CD14-positive monocyte (primary cell): ENCODE measurements at regions not wholly inside any gene's neighbourhood (a gene's known extent, or its start where the extent isn't known, plus 50 kb on each side); places are given as distances from the start of the nearest gene placed in this dataset.

ENCODE experiments used
- DNase-seq, 3 donors: peaks; one replicate each; pipeline ENCODE4 v3.0.0-alpha.2; 2011 to 2022
- H2AFZ ChIP-seq: 2 replicates; pipeline ENCODE4 v1.6.0; 2012; ENCODE audit warnings: mild to moderate bottlenecking, low read depth, low read length, inconsistent platforms; ENCODE audit not compliant: insufficient read depth, poor library complexity, severe bottlenecking
- H3K27ac ChIP-seq, 2 donors: 1 replicate in 1 of 2; 2 replicates in 1 of 2; pipeline ENCODE4 v1.5.1; 2012 to 2013; ENCODE audit warnings: low read length in 2 of 2, control low read depth in 1 of 2, inconsistent platforms in 1 of 2, low read depth in 1 of 2, mild to moderate bottlenecking in 1 of 2
- H3K27me3 ChIP-seq, 2 donors: one replicate each; pipeline versions ENCODE4 v1.6.0 to v1.6.1; 2011 to 2013; ENCODE audit warnings: low read length in 2 of 2; ENCODE audit not compliant: control insufficient read depth in 2 of 2, insufficient read depth in 2 of 2
- H3K36me3 ChIP-seq, 2 donors: replicated peaks in 1 of 2; 1 replicate in 1 of 2; 2 replicates in 1 of 2; pipeline versions ENCODE4 v1.5.1 to v1.6.1; 2012 to 2013; ENCODE audit warnings: low read length in 2 of 2, control low read depth in 1 of 2, inconsistent platforms in 1 of 2, mild to moderate bottlenecking in 1 of 2; ENCODE audit not compliant: insufficient read depth in 2 of 2, control insufficient read depth in 1 of 2
- H3K4me1 ChIP-seq, 2 donors: 1 replicate in 1 of 2; 2 replicates in 1 of 2; pipeline versions ENCODE4 v1.5.1 to v1.6.1; 2012 to 2013; ENCODE audit warnings: low read length in 2 of 2, control low read depth in 1 of 2, inconsistent platforms in 1 of 2, mild to moderate bottlenecking in 1 of 2, moderate library complexity in 1 of 2; ENCODE audit not compliant: insufficient read depth in 2 of 2, control insufficient read depth in 1 of 2
- H3K4me2 ChIP-seq: replicated peaks from 2 replicates; pipeline ENCODE3; 2012; ENCODE audit warnings: low read length, moderate library complexity, mild to moderate bottlenecking; ENCODE audit not compliant: poor library complexity, severe bottlenecking; ENCODE audit errors: extremely low read depth
- H3K4me3 ChIP-seq, 3 experiments: fragments of 200-600 bp in 1 of 3; sonication (generic) in 1 of 3; replicated peaks in 1 of 3; 1 replicate in 2 of 3; 2 replicates in 1 of 3; pipeline ENCODE4 v1.5.1; 2011 to 2013; ENCODE audit warnings: low read length in 3 of 3, mild to moderate bottlenecking in 3 of 3, control low read depth in 2 of 3, low read depth in 2 of 3, inconsistent platforms in 1 of 3, moderate library complexity in 1 of 3
- H3K79me2 ChIP-seq: 2 replicates; pipeline ENCODE4 v1.6.0; 2012; ENCODE audit warnings: mild to moderate bottlenecking, control low read depth, inconsistent platforms, low read length, moderate library complexity; ENCODE audit not compliant: insufficient read depth
- H3K9ac ChIP-seq: 2 replicates; pipeline ENCODE4 v1.6.0; 2017; ENCODE audit warnings: low read length, mild to moderate bottlenecking; ENCODE audit not compliant: insufficient read depth, poor library complexity, severe bottlenecking
- H3K9me3 ChIP-seq, 2 donors: replicated peaks in 1 of 2; 1 replicate in 1 of 2; 2 replicates in 1 of 2; pipeline versions ENCODE4 v1.5.1 to v1.6.1; 2012 to 2013; ENCODE audit warnings: low read length in 2 of 2, control low read depth in 1 of 2; ENCODE audit not compliant: control insufficient read depth in 1 of 2, insufficient read depth in 1 of 2
- H4K20me1 ChIP-seq: 2 replicates; pipeline ENCODE4 v1.6.0; 2012; ENCODE audit warnings: mild to moderate bottlenecking, low read length, control low read depth, moderate library complexity; ENCODE audit not compliant: insufficient read depth
- H3K27ac Mint-ChIP-seq, 7 donors: one replicate each; pipeline ENCODE4 v1.8.0; 2020; ENCODE audit warnings: mild to moderate bottlenecking in 7 of 7, mixed read lengths in 7 of 7, moderate library complexity in 6 of 7, inconsistent platforms in 2 of 7
- H3K27me3 Mint-ChIP-seq, 3 donors: one replicate each; pipeline ENCODE4 v1.8.0; 2021 to 2022; ENCODE audit warnings: low read depth in 3 of 3, mild to moderate bottlenecking in 3 of 3, mixed read lengths in 3 of 3, moderate library complexity in 3 of 3, inconsistent platforms in 1 of 3
- H3K36me3 Mint-ChIP-seq, 2 donors: one replicate each; pipeline ENCODE4 v1.8.0; 2020; ENCODE audit warnings: mixed read lengths in 2 of 2, inconsistent platforms in 1 of 2, mild to moderate bottlenecking in 1 of 2
- H3K4me1 Mint-ChIP-seq: one replicate; pipeline ENCODE4 v1.8.0; 2020; ENCODE audit warnings: mild to moderate bottlenecking, mixed read lengths
- H3K4me3 Mint-ChIP-seq, 2 donors: one replicate each; pipeline ENCODE4 v1.8.0; 2020; ENCODE audit warnings: mild to moderate bottlenecking in 2 of 2, mixed read lengths in 2 of 2, moderate library complexity in 1 of 2
- H3K9me3 Mint-ChIP-seq, 7 donors: one replicate each; pipeline ENCODE4 v1.8.0; 2020 to 2022; ENCODE audit warnings: mixed read lengths in 7 of 7, mild to moderate bottlenecking in 6 of 7, moderate library complexity in 6 of 7, inconsistent platforms in 2 of 7
- WGBS: methylation state at CpG from one replicate; pipeline ENCODE4 v1.1.5; 2013; ENCODE audit warnings: missing lambda C conversion rate; ENCODE audit not compliant: insufficient coverage; 5-methylcytosine and 5-hydroxymethylcytosine counted together
- intact Hi-C, 2 donors: fragments of 100-400 bp; cut with micrococcal nuclease; formaldehyde crosslinking; loops; one replicate each; pipeline versions ENCODE4 v1.15.0 to v1.15.1; 2023
- TF ChIP-seq, protein P1 (sequence below): fragments of 200-600 bp; IDR thresholded peaks from one replicate; pipeline ENCODE4 v1.8.0; 2022; ENCODE audit warnings: antibody characterized with exemption, mild to moderate bottlenecking

GRCh38 chr4:29415771-29416170 lies 1304.4 kb upstream of the PCDH7 start:
- no CpG with 5 or more reads among the region's 3 CpGs for WGBS
- no peak overlapping the region for H3K27ac ChIP-seq
- no peaks in the 10 kb centered on the region for H3K4me1 ChIP-seq
- intact Hi-C loops = no loop called here
- H3K79me2 ChIP-seq = no peaks in the 10 kb centered on the region
- no peaks in the 10 kb centered on the region for H4K20me1 ChIP-seq
- H3K9ac ChIP-seq = no peak overlapping the region
- Mint-ChIP-seq H3K27me3 (no peaks in the 10 kb centered on the region), H3K4me3 (no peak overlapping the region), H3K36me3 (no peaks in the 10 kb centered on the region), H3K9me3 (peaks cover 0 to 3% (median 0%) of the 10 kb centered on the region in 7 donors), H3K27ac (no peak overlapping the region), H3K4me1 (no peaks in the 10 kb centered on the region)
- no peaks in the 10 kb centered on the region for H3K9me3 ChIP-seq
- H3K27me3 ChIP-seq = no peaks in the 10 kb centered on the region
- no peak overlapping the region for H2AFZ ChIP-seq
- H3K36me3 ChIP-seq = no peaks in the 10 kb centered on the region
- TF ChIP-seq, protein P1, sequence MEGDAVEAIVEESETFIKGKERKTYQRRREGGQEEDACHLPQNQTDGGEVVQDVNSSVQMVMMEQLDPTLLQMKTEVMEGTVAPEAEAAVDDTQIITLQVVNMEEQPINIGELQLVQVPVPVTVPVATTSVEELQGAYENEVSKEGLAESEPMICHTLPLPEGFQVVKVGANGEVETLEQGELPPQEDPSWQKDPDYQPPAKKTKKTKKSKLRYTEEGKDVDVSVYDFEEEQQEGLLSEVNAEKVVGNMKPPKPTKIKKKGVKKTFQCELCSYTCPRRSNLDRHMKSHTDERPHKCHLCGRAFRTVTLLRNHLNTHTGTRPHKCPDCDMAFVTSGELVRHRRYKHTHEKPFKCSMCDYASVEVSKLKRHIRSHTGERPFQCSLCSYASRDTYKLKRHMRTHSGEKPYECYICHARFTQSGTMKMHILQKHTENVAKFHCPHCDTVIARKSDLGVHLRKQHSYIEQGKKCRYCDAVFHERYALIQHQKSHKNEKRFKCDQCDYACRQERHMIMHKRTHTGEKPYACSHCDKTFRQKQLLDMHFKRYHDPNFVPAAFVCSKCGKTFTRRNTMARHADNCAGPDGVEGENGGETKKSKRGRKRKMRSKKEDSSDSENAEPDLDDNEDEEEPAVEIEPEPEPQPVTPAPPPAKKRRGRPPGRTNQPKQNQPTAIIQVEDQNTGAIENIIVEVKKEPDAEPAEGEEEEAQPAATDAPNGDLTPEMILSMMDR = no peak
- no peak overlapping the region for H3K4me2 ChIP-seq
- no peak for DNase-seq
- no peak overlapping the region for H3K4me3 ChIP-seq

DNA sequence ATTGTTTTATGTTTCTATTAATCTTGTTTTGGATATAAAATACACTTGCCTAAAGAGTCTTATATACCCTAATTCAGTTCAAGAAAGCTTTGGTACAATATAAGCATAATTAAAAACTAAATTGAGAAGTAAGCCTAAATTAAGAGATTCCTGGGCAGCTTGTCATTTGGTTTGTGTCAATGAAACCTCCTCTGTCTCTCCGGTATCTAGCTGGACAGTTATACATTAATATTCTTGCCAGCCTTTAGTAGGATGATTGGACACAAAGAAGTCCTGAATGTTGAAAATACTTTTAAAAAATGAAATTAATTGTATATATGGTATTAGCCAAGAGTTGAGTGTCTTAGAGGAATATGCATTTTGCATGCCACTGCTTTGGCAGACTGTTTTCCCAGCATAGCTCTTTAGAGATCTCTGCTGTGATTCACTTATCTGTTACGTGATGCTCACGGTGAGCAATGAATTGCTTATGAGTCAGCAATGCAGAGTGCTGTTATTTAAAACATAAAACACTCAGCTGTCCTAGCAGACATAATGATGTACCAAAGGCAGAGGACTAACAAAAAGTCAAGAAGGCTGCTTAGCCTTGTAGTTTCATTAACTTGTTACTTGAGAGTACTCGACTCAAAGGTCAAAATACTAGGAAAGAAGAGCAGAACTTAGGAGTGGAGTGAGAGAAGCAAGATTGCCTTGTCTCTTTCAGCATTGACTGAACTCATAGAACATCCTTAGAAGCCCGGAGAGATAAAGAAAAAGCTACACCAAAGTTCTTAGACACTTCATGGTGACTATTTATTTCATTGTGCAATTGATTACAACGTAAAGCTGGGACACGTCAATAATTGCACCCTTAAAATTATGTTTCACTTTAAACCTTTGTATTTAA lies 1296.1 kb upstream of the PCDH7 start:
- intact Hi-C loops = no loop called here
- no peak overlapping the region for H3K4me3 Mint-ChIP-seq
- no peaks in the 10 kb centered on the region for H3K9me3 Mint-ChIP-seq
- Histone ChIP-seq H3K36me3 (no peaks in the 10 kb centered on the region), H3K9me3 (no peaks in the 10 kb centered on the region), H3K4me2 (no peak overlapping the region), H3K27ac (no peak overlapping the region), H4K20me1 (no peaks in the 10 kb centered on the region), H2AFZ (no peak overlapping the region), H3K79me2 (no peaks in the 10 kb centered on the region), H3K27me3 (no peaks in the 10 kb centered on the region), H3K9ac (no peak overlapping the region), H3K4me1 (no peaks in the 10 kb centered on the region), H3K4me3 (no peak overlapping the region)
- DNase-seq = no peak
- H3K27me3 Mint-ChIP-seq = no peaks in the 10 kb centered on the region
- no peaks in the 10 kb centered on the region for H3K36me3 Mint-ChIP-seq
- no peaks in the 10 kb centered on the region for H3K4me1 Mint-ChIP-seq
- no CpG with 5 or more reads among the region's 7 CpGs for WGBS
- TF ChIP-seq, protein P1 = no peak
- H3K27ac Mint-ChIP-seq = no peak overlapping the region
